Fibroblast of villous mesenchyme (primary cell): ENCODE measurements at regions not wholly inside any gene's neighbourhood (a gene's known extent, or its start where the extent isn't known, plus 50 kb on each side); places are given as distances from the start of the nearest gene placed in this dataset.

ENCODE experiments used
- DNase-seq: peaks from one replicate; pipeline ENCODE4 v3.0.0-alpha.2; 2010; ENCODE audit warnings: low read depth
- H3K4me3 ChIP-seq: 2 replicates; pipeline ENCODE4 v1.5.1; 2011; ENCODE audit warnings: low read depth, mild to moderate bottlenecking, low read length
- CTCF ChIP-seq: IDR thresholded peaks from 2 replicates; pipeline ENCODE4 v1.5.1; 2012; ENCODE audit warnings: low read depth, mild to moderate bottlenecking, low read length; ENCODE audit not compliant: insufficient read depth

- TF ChIP-seq CTCF, result no peak
- no peak overlapping the region for H3K4me3 ChIP-seq
- no peak for DNase-seq
These were observed 260.7 kb downstream of the CHRM3 start for GRCh38 chr1:239647045-239647444.

- H3K4me3 ChIP-seq, result no peak overlapping the region
- no peak for TF ChIP-seq CTCF
- DNase-seq, result no peak
These were observed 261.7 kb downstream of the CHRM3 start for GRCh38 chr1:239647964-239648632.

GRCh38 chr1:239655023-239655422 lies 268.7 kb downstream of the CHRM3 start:
- no peak overlapping the region for H3K4me3 ChIP-seq
- DNase-seq, result no peak
- no peak for TF ChIP-seq CTCF

GRCh38 chr1:239657291-239657690 lies 270.9 kb downstream of the CHRM3 start:
- no peak for TF ChIP-seq CTCF
- no peak for DNase-seq
- no peak overlapping the region for H3K4me3 ChIP-seq

- no peak for DNase-seq
- no peak overlapping the region for H3K4me3 ChIP-seq
- no peak for TF ChIP-seq CTCF
These were observed 276.6 kb downstream of the CHRM3 start for GRCh38 chr1:239662950-239663349.

- no peak overlapping the region for H3K4me3 ChIP-seq
These were observed 285.9 kb downstream of the CHRM3 start for GRCh38 chr1:239672256-239672655.

More at GRCh38 chr1:239672256-239672655, 285.9 kb downstream of the CHRM3 start:
- DNase-seq, result no peak
- no peak for TF ChIP-seq CTCF
